ENCODE measurements at regions not wholly inside any gene's neighbourhood (a gene's known extent, or its start where the extent isn't known, plus 50 kb on each side); places are given as distances from the start of the nearest gene placed in this dataset.

DNA sequence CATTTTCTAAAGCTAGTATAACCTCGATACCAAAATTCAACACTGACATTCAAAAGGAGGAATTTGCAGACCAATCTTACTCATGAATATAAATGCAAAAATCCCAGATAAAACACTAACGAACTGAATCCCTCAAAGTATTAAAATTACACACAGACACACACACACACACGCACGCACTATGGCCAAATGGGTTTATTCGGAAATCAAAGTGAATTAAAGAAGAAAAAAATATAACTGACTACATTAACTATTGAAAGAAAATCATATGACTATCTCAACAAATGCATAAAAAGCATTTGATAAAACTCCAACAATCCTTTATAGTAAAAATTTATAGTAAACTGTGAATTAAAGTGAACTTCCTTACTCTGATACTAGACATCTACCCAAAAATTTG lies 97.9 kb upstream of the HNRNPA3 start:
- H3K27me3 ChIP-seq (replicated peaks; ENCODE audit: control insufficient read depth, insufficient read depth, low read length): no peaks in the 10 kb centered on the region
- Mint-ChIP-seq H3K36me3 (ENCODE audit: insufficient read depth, unreplicated experiment) (no peaks in the 10 kb centered on the region), H3K27me3 (ENCODE audit: insufficient read depth, unreplicated experiment) (peaks cover 10% of the 10 kb centered on the region), H3K4me3 (ENCODE audit: unreplicated experiment) (no peak overlapping the region), H3K27ac (ENCODE audit: unreplicated experiment) (no peak overlapping the region), H3K4me1 (ENCODE audit: low read depth, unreplicated experiment) (no peaks in the 10 kb centered on the region), H3K9me3 (ENCODE audit: unreplicated experiment) (no peaks in the 10 kb centered on the region)
- H3K4me3 ChIP-seq (ENCODE audit: low read depth, low read length): no peak overlapping the region
- ChIA-PET CTCF (no interaction called here), POLR2A (no interaction called here)
- no peak for DNase-seq
- H3K36me3 ChIP-seq (ENCODE audit: control insufficient read depth, insufficient read depth, low read length): no peaks in the 10 kb centered on the region
- intact Hi-C loops (cut with micrococcal nuclease; ENCODE audit: unreplicated experiment): no loop called here
- no TSS peak for BruUV-seq (replicated peaks)
- no peaks in the 10 kb centered on the region for H3K4me1 ChIP-seq
- H3K9me3 ChIP-seq: no peaks in the 10 kb centered on the region
- no peak for TF ChIP-seq CTCF (IDR thresholded peaks at IDR 0.05; ENCODE audit: insufficient read depth in 1 of 2, low read depth in 1 of 2, low read length in 1 of 2, severe bottlenecking in 1 of 2, unreplicated experiment in 1 of 2)

GRCh38 chr2:177117755-177118154 lies 94.8 kb upstream of the HNRNPA3 start:
- Mint-ChIP-seq H3K27ac (ENCODE audit: unreplicated experiment) (no peak overlapping the region), H3K36me3 (ENCODE audit: insufficient read depth, unreplicated experiment) (no peaks in the 10 kb centered on the region), H3K4me3 (ENCODE audit: unreplicated experiment) (no peak overlapping the region), H3K27me3 (ENCODE audit: insufficient read depth, unreplicated experiment) (peaks cover 12% of the 10 kb centered on the region), H3K9me3 (ENCODE audit: unreplicated experiment) (no peaks in the 10 kb centered on the region), H3K4me1 (ENCODE audit: low read depth, unreplicated experiment) (no peaks in the 10 kb centered on the region)
- Histone ChIP-seq H3K4me3 (ENCODE audit: low read depth, low read length) (no peak overlapping the region), H3K4me1 (no peaks in the 10 kb centered on the region), H3K27me3 (replicated peaks; ENCODE audit: control insufficient read depth, insufficient read depth, low read length) (no peaks in the 10 kb centered on the region), H3K9me3 (no peaks in the 10 kb centered on the region), H3K36me3 (ENCODE audit: control insufficient read depth, insufficient read depth, low read length) (no peaks in the 10 kb centered on the region)
- POLR2A ChIA-PET: no interaction called here
- intact Hi-C loops (cut with micrococcal nuclease; ENCODE audit: unreplicated experiment): no loop called here
- CTCF ChIA-PET: no interaction called here
- no TSS peak for BruUV-seq (replicated peaks)
- no peak for TF ChIP-seq CTCF (IDR thresholded peaks at IDR 0.05; ENCODE audit: insufficient read depth in 1 of 2, low read depth in 1 of 2, low read length in 1 of 2, severe bottlenecking in 1 of 2, unreplicated experiment in 1 of 2)
- no peak for DNase-seq

- Histone ChIP-seq H3K4me3 (ENCODE audit: low read depth, low read length) (no peak overlapping the region), H3K27me3 (replicated peaks; ENCODE audit: control insufficient read depth, insufficient read depth, low read length) (no peaks in the 10 kb centered on the region), H3K36me3 (ENCODE audit: control insufficient read depth, insufficient read depth, low read length) (no peaks in the 10 kb centered on the region), H3K9me3 (no peaks in the 10 kb centered on the region), H3K4me1 (no peaks in the 10 kb centered on the region)
- Mint-ChIP-seq H3K27me3 (ENCODE audit: insufficient read depth, unreplicated experiment) (peaks cover 12% of the 10 kb centered on the region), H3K4me3 (ENCODE audit: unreplicated experiment) (no peak overlapping the region), H3K4me1 (ENCODE audit: low read depth, unreplicated experiment) (no peaks in the 10 kb centered on the region), H3K9me3 (ENCODE audit: unreplicated experiment) (no peaks in the 10 kb centered on the region), H3K27ac (ENCODE audit: unreplicated experiment) (no peak overlapping the region), H3K36me3 (ENCODE audit: insufficient read depth, unreplicated experiment) (no peaks in the 10 kb centered on the region)
- intact Hi-C loops (cut with micrococcal nuclease; ENCODE audit: unreplicated experiment): no loop called here
- no peak for TF ChIP-seq CTCF (IDR thresholded peaks at IDR 0.05; ENCODE audit: insufficient read depth in 1 of 2, low read depth in 1 of 2, low read length in 1 of 2, severe bottlenecking in 1 of 2, unreplicated experiment in 1 of 2)
- DNase-seq: no peak
- BruUV-seq (replicated peaks): no TSS peak
- ChIA-PET POLR2A (no interaction called here), CTCF (no interaction called here)
Observed at GRCh38 chr2:177118636-177119035, 94.0 kb upstream of the HNRNPA3 start.

All from Caco-2 (cell line).